ENCODE measurements at regions not wholly inside any gene's neighbourhood (a gene's known extent, or its start where the extent isn't known, plus 50 kb on each side); places are given as distances from the start of the nearest gene placed in this dataset.

DNA sequence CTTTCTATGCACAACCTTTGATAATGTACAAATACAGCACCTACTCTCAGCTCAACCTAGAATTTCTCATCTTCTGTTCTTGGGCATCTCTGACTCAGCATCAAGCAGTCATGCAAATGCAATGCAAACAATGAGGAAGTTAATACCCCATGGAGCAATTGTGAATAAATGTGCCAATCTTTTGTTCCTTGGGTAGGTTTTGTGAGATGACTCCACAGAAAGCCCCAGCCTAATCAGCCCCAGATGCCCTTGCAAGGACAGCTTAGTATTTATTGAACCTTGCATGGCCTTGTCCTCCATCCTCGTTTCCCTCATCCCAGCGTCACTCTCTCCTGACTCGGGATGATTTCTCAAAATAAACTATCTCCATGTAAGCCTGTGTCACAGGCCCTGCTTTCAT is 494.7 kb upstream of the NECTIN3 start:
- no peak for DNase-seq
- Histone ChIP-seq H3K27me3 (no peaks in the 10 kb centered on the region), H3K36me3 (no peaks in the 10 kb centered on the region), H3K4me1 (no peaks in the 10 kb centered on the region), H3K9me3 (no peaks in the 10 kb centered on the region), H3K4me3 (ENCODE audit: low read depth, low read length) (no peak overlapping the region)
- TF ChIP-seq, protein P1, sequence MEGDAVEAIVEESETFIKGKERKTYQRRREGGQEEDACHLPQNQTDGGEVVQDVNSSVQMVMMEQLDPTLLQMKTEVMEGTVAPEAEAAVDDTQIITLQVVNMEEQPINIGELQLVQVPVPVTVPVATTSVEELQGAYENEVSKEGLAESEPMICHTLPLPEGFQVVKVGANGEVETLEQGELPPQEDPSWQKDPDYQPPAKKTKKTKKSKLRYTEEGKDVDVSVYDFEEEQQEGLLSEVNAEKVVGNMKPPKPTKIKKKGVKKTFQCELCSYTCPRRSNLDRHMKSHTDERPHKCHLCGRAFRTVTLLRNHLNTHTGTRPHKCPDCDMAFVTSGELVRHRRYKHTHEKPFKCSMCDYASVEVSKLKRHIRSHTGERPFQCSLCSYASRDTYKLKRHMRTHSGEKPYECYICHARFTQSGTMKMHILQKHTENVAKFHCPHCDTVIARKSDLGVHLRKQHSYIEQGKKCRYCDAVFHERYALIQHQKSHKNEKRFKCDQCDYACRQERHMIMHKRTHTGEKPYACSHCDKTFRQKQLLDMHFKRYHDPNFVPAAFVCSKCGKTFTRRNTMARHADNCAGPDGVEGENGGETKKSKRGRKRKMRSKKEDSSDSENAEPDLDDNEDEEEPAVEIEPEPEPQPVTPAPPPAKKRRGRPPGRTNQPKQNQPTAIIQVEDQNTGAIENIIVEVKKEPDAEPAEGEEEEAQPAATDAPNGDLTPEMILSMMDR (IDR thresholded peaks at IDR 0.05; ENCODE audit: low read depth, low read length): no peak

DNA sequence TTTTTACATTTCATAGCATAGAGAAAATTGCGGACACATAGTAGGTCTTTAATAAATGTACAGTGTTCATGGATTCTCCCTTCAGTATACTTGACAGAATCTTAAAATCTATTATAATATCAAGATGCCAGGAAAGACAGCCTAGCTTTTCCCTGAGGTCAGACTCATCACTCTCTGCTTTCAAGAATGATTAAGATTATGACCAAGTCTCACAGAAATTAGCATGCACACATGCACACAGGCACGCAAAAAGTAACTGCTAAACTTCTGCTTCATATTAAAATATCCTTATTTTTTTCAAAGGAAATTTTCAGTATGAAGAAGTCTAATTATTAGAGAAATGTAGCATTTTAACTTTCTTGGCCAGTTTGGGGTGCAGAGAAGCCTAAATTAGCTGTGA is 493.8 kb upstream of the NECTIN3 start:
- DNase-seq: no peak
- TF ChIP-seq, protein P1 (IDR thresholded peaks at IDR 0.05; ENCODE audit: low read depth, low read length): no peak

DNA sequence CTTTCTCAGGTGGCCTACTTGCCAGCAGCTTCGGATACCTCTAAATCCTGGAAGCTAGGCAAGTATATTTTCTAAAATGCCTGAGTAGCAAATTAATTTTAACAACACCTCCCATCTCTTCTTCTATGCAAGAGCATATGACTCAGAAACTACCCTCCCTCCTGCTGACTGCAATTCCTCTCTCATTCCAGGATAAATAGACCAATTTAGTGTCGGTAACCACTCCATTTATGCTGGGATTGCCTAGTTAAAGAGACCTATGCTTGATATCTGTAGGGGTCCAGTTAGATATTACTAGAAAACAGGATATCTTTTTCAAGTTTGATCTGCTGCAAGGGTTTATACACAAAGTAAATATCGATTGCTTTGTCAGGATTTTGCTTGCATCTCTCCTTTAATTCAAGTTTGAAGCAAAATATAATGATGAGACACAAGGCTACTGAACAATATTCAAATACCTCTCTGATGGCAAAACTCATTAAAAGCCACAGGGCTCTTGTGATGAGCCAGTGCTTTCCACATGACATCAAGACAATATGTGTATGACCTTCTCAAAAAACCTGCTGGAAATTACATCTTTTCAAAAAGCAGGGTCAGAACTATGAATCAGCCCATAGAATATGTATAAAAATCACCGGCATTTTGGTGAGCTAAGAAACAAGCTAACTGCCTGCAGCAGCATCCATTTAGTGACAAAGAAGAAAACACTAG is 491.6 kb upstream of the NECTIN3 start:
- H3K4me3 ChIP-seq (ENCODE audit: low read depth, low read length): no peak overlapping the region
- no peaks in the 10 kb centered on the region for H3K4me1 ChIP-seq
- DNase-seq: no peak
- H3K27me3 ChIP-seq: no peaks in the 10 kb centered on the region
- TF ChIP-seq, protein P1 (IDR thresholded peaks at IDR 0.05; ENCODE audit: low read depth, low read length): no peak
- no peaks in the 10 kb centered on the region for H3K9me3 ChIP-seq
- H3K36me3 ChIP-seq: no peaks in the 10 kb centered on the region

More for the DNA sequence above, 493.8 kb upstream of the NECTIN3 start:
- Histone ChIP-seq H3K27me3 (no peaks in the 10 kb centered on the region), H3K4me1 (no peaks in the 10 kb centered on the region), H3K36me3 (no peaks in the 10 kb centered on the region), H3K9me3 (no peaks in the 10 kb centered on the region), H3K4me3 (ENCODE audit: low read depth, low read length) (no peak overlapping the region)

DNA sequence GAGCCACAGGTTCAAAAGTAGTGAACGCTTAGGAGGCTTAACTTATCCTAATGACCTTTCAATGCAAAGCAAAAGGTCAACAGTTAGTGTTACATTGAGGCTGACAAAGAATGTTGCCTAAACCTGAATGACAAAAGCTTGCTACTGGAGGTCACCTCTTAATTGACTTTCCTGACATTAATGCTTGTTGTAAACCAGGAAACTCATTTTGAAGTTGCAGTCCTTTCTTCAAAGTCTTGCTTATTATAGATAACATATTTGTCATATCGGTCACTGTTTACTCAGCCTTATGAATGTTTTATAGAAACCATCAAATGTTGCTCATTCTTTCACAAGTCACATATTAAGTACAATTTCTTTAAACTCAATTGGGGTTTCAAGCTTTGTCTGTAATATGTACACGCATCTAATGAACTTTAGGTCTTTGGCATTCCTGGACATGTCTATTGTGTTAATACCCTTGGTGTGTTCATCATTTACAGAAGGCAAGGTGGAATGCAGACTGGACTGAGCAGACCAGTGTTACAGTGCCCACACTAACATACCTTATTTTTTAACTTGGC is 488.2 kb upstream of the NECTIN3 start:
- no peaks in the 10 kb centered on the region for H3K27me3 ChIP-seq
- TF ChIP-seq, protein P1 (IDR thresholded peaks at IDR 0.05; ENCODE audit: low read depth, low read length): no peak
- no peaks in the 10 kb centered on the region for H3K4me1 ChIP-seq
- no peak overlapping the region for H3K4me3 ChIP-seq (ENCODE audit: low read depth, low read length)
- DNase-seq: no peak
- no peaks in the 10 kb centered on the region for H3K9me3 ChIP-seq
- no peaks in the 10 kb centered on the region for H3K36me3 ChIP-seq

DNA sequence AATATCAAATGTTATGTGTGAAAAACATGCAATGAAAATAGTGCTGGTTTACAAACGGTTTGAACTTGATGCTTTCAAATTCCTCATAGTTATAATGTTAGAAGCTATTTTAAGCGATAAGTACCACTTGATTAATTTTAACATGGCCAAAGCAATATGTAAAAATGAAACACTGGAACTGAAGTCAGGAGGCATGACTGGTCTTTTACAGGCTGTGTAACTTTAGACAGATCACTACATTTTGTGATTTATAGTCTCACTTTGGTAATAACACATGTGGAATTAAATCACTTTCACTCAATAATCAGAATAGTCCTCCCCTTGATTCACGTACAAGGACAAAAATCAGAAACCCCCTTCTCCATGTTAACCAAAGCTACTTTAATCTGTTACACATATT is 482.7 kb upstream of the NECTIN3 start:
- no peaks in the 10 kb centered on the region for H3K36me3 ChIP-seq
- H3K27me3 ChIP-seq: no peaks in the 10 kb centered on the region
- H3K4me3 ChIP-seq (ENCODE audit: low read depth, low read length): no peak overlapping the region
- H3K4me1 ChIP-seq: no peaks in the 10 kb centered on the region
- TF ChIP-seq, protein P1 (IDR thresholded peaks at IDR 0.05; ENCODE audit: low read depth, low read length): no peak
- no peaks in the 10 kb centered on the region for H3K9me3 ChIP-seq
- no peak for DNase-seq

DNA sequence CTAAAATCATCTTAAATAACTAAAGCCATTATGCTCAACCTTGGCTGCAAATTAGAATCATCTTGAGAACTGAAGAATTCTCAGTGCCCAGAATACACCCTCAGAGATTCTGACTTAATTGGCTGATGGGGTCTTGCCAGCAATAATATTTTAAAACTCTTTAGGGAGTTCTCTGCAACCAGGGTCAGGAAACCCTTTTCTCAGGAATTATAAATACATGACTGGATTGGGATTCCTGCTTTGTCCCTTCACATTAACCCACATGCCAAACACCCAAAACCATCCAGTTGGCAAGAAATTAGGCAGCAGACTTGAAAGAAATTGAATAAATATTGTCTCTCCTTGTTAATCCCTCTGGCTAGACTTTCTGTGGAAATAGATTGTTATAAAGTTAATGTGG is 482.3 kb upstream of the NECTIN3 start:
- no peak overlapping the region for H3K4me3 ChIP-seq (ENCODE audit: low read depth, low read length)
- TF ChIP-seq, protein P1 (IDR thresholded peaks at IDR 0.05; ENCODE audit: low read depth, low read length): no peak
- H3K9me3 ChIP-seq: no peaks in the 10 kb centered on the region
- no peaks in the 10 kb centered on the region for H3K36me3 ChIP-seq
- no peaks in the 10 kb centered on the region for H3K27me3 ChIP-seq
- no peak for DNase-seq
- H3K4me1 ChIP-seq: no peaks in the 10 kb centered on the region

Measured in BE2C (cell line).